CD4-positive, alpha-beta T cell (primary cell): ENCODE measurements at regions not wholly inside any gene's neighbourhood (a gene's known extent, or its start where the extent isn't known, plus 50 kb on each side); places are given as distances from the start of the nearest gene placed in this dataset.

Experiments
- ATAC-seq: fragments of 200-7000 bp; cut with Tn5 transposase; one replicate; pipeline ENCODE4 v1.10.0; 2022; ENCODE audit warnings: mild to moderate bottlenecking; ENCODE audit not compliant: poor library complexity
- CTCF ChIA-PET: fragments of 350-600 bp; sonication (Branson Sonifier 250); formaldehyde crosslinking; loops from one replicate; lab custom pipeline; 2021; ENCODE audit warnings: antibody characterized with exemption, inconsistent platforms; lab: Charles Lee
- POLR2A ChIA-PET: fragments of 350-600 bp; sonication (Branson Sonifier 250); formaldehyde crosslinking; loops from one replicate; lab custom pipeline; 2021; ENCODE audit warnings: antibody characterized with exemption, inconsistent platforms; lab: Charles Lee
- DNase-seq, 14 experiments: peaks; one replicate each; pipeline ENCODE4 v3.0.0-alpha.2; 2013 to 2020; ENCODE audit warnings: mixed read lengths in 2 of 14
- H3K27ac ChIP-seq, 2 donors: one replicate each; pipeline versions ENCODE4 v1.5.1 to v1.7.0; 2013; ENCODE audit warnings: low read length in 2 of 2, low read depth in 1 of 2, mild to moderate bottlenecking in 1 of 2
- H3K27me3 ChIP-seq, 2 experiments: 1 replicate in 1 of 2; 2 replicates in 1 of 2; pipeline versions ENCODE4 v1.6.1 to v1.7.0; 2013; ENCODE audit warnings: low read length in 2 of 2, control low read depth in 1 of 2, mild to moderate bottlenecking in 1 of 2, moderate library complexity in 1 of 2; ENCODE audit not compliant: insufficient read depth in 2 of 2, control insufficient read depth in 1 of 2
- H3K36me3 ChIP-seq: one replicate; pipeline ENCODE4 v1.6.1; 2013; ENCODE audit warnings: low read length, control low read depth; ENCODE audit not compliant: insufficient read depth
- H3K4me1 ChIP-seq: one replicate; pipeline ENCODE4 v1.6.1; 2013; ENCODE audit warnings: low read length, control low read depth; ENCODE audit not compliant: insufficient read depth
- H3K4me3 ChIP-seq: one replicate; pipeline ENCODE4 v1.5.1; 2013; ENCODE audit warnings: mild to moderate bottlenecking, low read length, moderate library complexity
- H3K9me3 ChIP-seq, 2 experiments: 1 replicate in 1 of 2; 2 replicates in 1 of 2; pipeline versions ENCODE4 v1.6.1 to v1.7.0; 2013; ENCODE audit warnings: low read length in 2 of 2, mild to moderate bottlenecking in 2 of 2, control low read depth in 1 of 2, moderate library complexity in 1 of 2; ENCODE audit not compliant: control insufficient read depth in 1 of 2, insufficient read depth in 1 of 2
- H3K27ac Mint-ChIP-seq: one replicate; pipeline ENCODE4 v1.8.0; 2020; ENCODE audit warnings: mixed read lengths
- H3K27me3 Mint-ChIP-seq: one replicate; pipeline ENCODE4 v1.8.0; 2021; ENCODE audit warnings: mixed read lengths
- H3K36me3 Mint-ChIP-seq: one replicate; pipeline ENCODE4 v1.8.0; 2021; ENCODE audit warnings: low read depth, mixed read lengths
- H3K4me1 Mint-ChIP-seq: one replicate; pipeline ENCODE4 v1.8.0; 2021; ENCODE audit warnings: low read depth, mixed read lengths
- H3K4me3 Mint-ChIP-seq: one replicate; pipeline ENCODE4 v1.8.0; 2020; ENCODE audit warnings: mild to moderate bottlenecking, mixed read lengths
- H3K9me3 Mint-ChIP-seq: one replicate; pipeline ENCODE4 v1.8.0; 2020; ENCODE audit warnings: mixed read lengths
- CTCF ChIP-seq: fragments of 200-600 bp; IDR thresholded peaks from one replicate; pipeline ENCODE4 v1.8.0; 2022; ENCODE audit warnings: antibody characterized with exemption, mild to moderate bottlenecking
- intact Hi-C, 2 experiments: fragments of 100-400 bp; cut with DNase I in 1 of 2; cut with micrococcal nuclease in 1 of 2; formaldehyde crosslinking; loops; one replicate each; pipeline versions ENCODE4 v1.15.1 to v1.9.0; 2023 to 2025; cut with DNase I, micrococcal nuclease

GRCh38 chr6:112690497-112691202, 343.5 kb downstream of the RFPL4B start:
- intact Hi-C loops: no loop called here

GRCh38 chr6:112691289-112691688, 344.2 kb downstream of the RFPL4B start:
- intact Hi-C loops: no loop called here
- H3K27ac Mint-ChIP-seq: no peak overlapping the region
- H3K9me3 ChIP-seq: peaks cover 0 to 7% of the 10 kb centered on the region in 2 experiments
- no peak overlapping the region for H3K27ac ChIP-seq
- peaks cover 6% of the 10 kb centered on the region for H3K4me1 Mint-ChIP-seq
- H3K36me3 Mint-ChIP-seq: no peaks in the 10 kb centered on the region
- H3K4me3 ChIP-seq: no peak overlapping the region
- H3K36me3 ChIP-seq: no peaks in the 10 kb centered on the region
- no peak overlapping the region for H3K4me3 Mint-ChIP-seq
- no peaks in the 10 kb centered on the region for H3K27me3 ChIP-seq
- DNase-seq (no peak), ATAC-seq (no peak)
- H3K9me3 Mint-ChIP-seq: no peaks in the 10 kb centered on the region
- no peaks in the 10 kb centered on the region for H3K27me3 Mint-ChIP-seq
- no peak for TF ChIP-seq CTCF
- POLR2A ChIA-PET: no interaction called here
- CTCF ChIA-PET: no interaction called here
- H3K4me1 ChIP-seq: no peaks in the 10 kb centered on the region

More at GRCh38 chr6:112690497-112691202, 343.5 kb downstream of the RFPL4B start:
- H3K4me3 ChIP-seq: no peak overlapping the region
- H3K27me3 ChIP-seq: no peaks in the 10 kb centered on the region
- Mint-ChIP-seq H3K9me3 (no peaks in the 10 kb centered on the region), H3K27ac (no peak overlapping the region), H3K36me3 (no peaks in the 10 kb centered on the region), H3K4me1 (peaks cover 6% of the 10 kb centered on the region), H3K27me3 (no peaks in the 10 kb centered on the region), H3K4me3 (no peak overlapping the region)
- CTCF ChIA-PET: no interaction called here
- ATAC-seq (no peak), DNase-seq (no peak)
- POLR2A ChIA-PET: no interaction called here
- H3K4me1 ChIP-seq: no peaks in the 10 kb centered on the region
- no peaks in the 10 kb centered on the region for H3K36me3 ChIP-seq
- TF ChIP-seq CTCF: no peak
- H3K27ac ChIP-seq: no peak overlapping the region
- H3K9me3 ChIP-seq: peaks cover 0 to 7% of the 10 kb centered on the region in 2 experiments

GRCh38 chr6:112695001-112695400, 347.9 kb downstream of the RFPL4B start:
- Histone ChIP-seq H3K9me3 (no peaks in the 10 kb centered on the region), H3K4me3 (no peak overlapping the region), H3K27me3 (no peaks in the 10 kb centered on the region), H3K4me1 (no peaks in the 10 kb centered on the region), H3K27ac (no peak overlapping the region), H3K36me3 (no peaks in the 10 kb centered on the region)
- H3K9me3 Mint-ChIP-seq: no peaks in the 10 kb centered on the region
- no peak overlapping the region for H3K4me3 Mint-ChIP-seq
- H3K4me1 Mint-ChIP-seq: no peaks in the 10 kb centered on the region
- H3K27ac Mint-ChIP-seq: no peak overlapping the region
- H3K36me3 Mint-ChIP-seq: no peaks in the 10 kb centered on the region
- ChIA-PET POLR2A (no interaction called here), CTCF (no interaction called here)
- DNase-seq: no peak
- ATAC-seq: no peak
- no peak for TF ChIP-seq CTCF
- intact Hi-C loops: no loop called here
- no peaks in the 10 kb centered on the region for H3K27me3 Mint-ChIP-seq
